OCI-LY1 (cell line): ENCODE measurements at regions not wholly inside any gene's neighbourhood (a gene's known extent, or its start where the extent isn't known, plus 50 kb on each side); places are given as distances from the start of the nearest gene placed in this dataset.

ENCODE experiments used
- H2AFZ ChIP-seq: fragments of 200-600 bp; sonication (generic), shearing (Covaris generic); 2 replicates; pipeline ENCODE4 v1.6.0; 2014; ENCODE audit warnings: antibody characterized with exemption, mild to moderate bottlenecking, low read length
- H3F3A ChIP-seq: fragments of 200-600 bp; sonication (generic), shearing (Covaris generic); 2 replicates; pipeline ENCODE4 v1.6.0; 2014; ENCODE audit warnings: mild to moderate bottlenecking, antibody characterized with exemption, low read length, moderate library complexity; ENCODE audit not compliant: insufficient read depth
- H3K27ac ChIP-seq: fragments of 200-600 bp; sonication (generic); 2 replicates; pipeline ENCODE4 v1.5.1; 2014; ENCODE audit warnings: low read length, mixed run types, mild to moderate bottlenecking, low read depth; ENCODE audit not compliant: poor library complexity, severe bottlenecking
- H3K27me3 ChIP-seq: fragments of 200-600 bp; sonication (generic); 2 replicates; pipeline ENCODE4 v1.6.0; 2014; ENCODE audit warnings: antibody characterized with exemption, mild to moderate bottlenecking, low read length, moderate library complexity; ENCODE audit not compliant: insufficient read depth
- H3K36me3 ChIP-seq: fragments of 200-600 bp; sonication (generic); 2 replicates; pipeline ENCODE4 v1.6.1; 2014; ENCODE audit warnings: mild to moderate bottlenecking, antibody characterized with exemption, low read length, moderate library complexity, mixed read lengths; ENCODE audit not compliant: insufficient read depth
- H3K4me1 ChIP-seq: fragments of 200-600 bp; sonication (generic); 2 replicates; pipeline ENCODE4 v1.5.1; 2014; ENCODE audit warnings: mild to moderate bottlenecking, low read length, moderate library complexity; ENCODE audit not compliant: insufficient read depth, severe bottlenecking
- H3K4me2 ChIP-seq: fragments of 200-600 bp; sonication (generic), shearing (Covaris generic); 2 replicates; pipeline ENCODE4 v1.6.1; 2014; ENCODE audit warnings: low read length
- H3K4me3 ChIP-seq: fragments of 200-600 bp; sonication (generic); 2 replicates; pipeline ENCODE4 v1.5.1; 2014; ENCODE audit warnings: low read length, low read depth, mild to moderate bottlenecking, mixed read lengths; ENCODE audit not compliant: poor library complexity, severe bottlenecking
- H3K79me2 ChIP-seq: fragments of 200-600 bp; shearing (Covaris generic); 2 replicates; pipeline ENCODE4 v1.6.1; 2016; ENCODE audit warnings: mixed run types, low read length, mixed read lengths; ENCODE audit not compliant: insufficient read depth
- H3K9ac ChIP-seq: fragments of 200-600 bp; sonication (generic), shearing (Covaris generic); 2 replicates; pipeline ENCODE4 v1.6.1; 2014; ENCODE audit warnings: mild to moderate bottlenecking, low read length, mixed read lengths
- H3K9me2 ChIP-seq: fragments of 200-600 bp; sonication (generic), shearing (Covaris generic); 2 replicates; pipeline ENCODE4 v1.6.1; 2014; ENCODE audit warnings: low read depth, mild to moderate bottlenecking, low read length, mixed read lengths
- H3K9me3 ChIP-seq: fragments of 200-600 bp; shearing (Covaris generic); 2 replicates; pipeline ENCODE4 v1.6.1; 2014; ENCODE audit warnings: low read length, mixed read lengths
- H4K20me1 ChIP-seq: fragments of 200-600 bp; sonication (generic), shearing (Covaris generic); 2 replicates; pipeline ENCODE4 v1.6.0; 2016; ENCODE audit warnings: mild to moderate bottlenecking, low read length; ENCODE audit not compliant: insufficient read depth
- CTCF ChIP-seq: fragments of 200-600 bp; sonication (generic), shearing (Covaris generic); IDR thresholded peaks from 2 replicates; pipeline ENCODE4 v1.5.1; 2017; ENCODE audit warnings: mild to moderate bottlenecking, antibody characterized with exemption, low read length, moderate library complexity, mixed read lengths
- EZH2 ChIP-seq: fragments of 200-600 bp; sonication (generic), shearing (Covaris generic); IDR thresholded peaks from 2 replicates; pipeline ENCODE4 v1.8.0; 2017; ENCODE audit warnings: borderline replicate concordance, mixed run types, mild to moderate bottlenecking, antibody characterized with exemption, low read length, moderate library complexity, mixed read lengths

- Histone ChIP-seq H3K4me3 (no peak overlapping the region), H3K79me2 (no peaks in the 10 kb centered on the region), H3F3A (no peaks in the 10 kb centered on the region), H3K9ac (no peak overlapping the region), H4K20me1 (no peaks in the 10 kb centered on the region), H2AFZ (no peak overlapping the region), H3K36me3 (no peaks in the 10 kb centered on the region), H3K27me3 (no peaks in the 10 kb centered on the region), H3K9me3 (no peaks in the 10 kb centered on the region), H3K27ac (no peak overlapping the region), H3K9me2 (no peaks in the 10 kb centered on the region), H3K4me1 (no peaks in the 10 kb centered on the region), H3K4me2 (no peak overlapping the region)
- no peak for TF ChIP-seq CTCF
- no peak for TF ChIP-seq EZH2
Measured at GRCh38 chr16:6317934-6318333, 1014.7 kb upstream of the RBFOX1 start.

DNA sequence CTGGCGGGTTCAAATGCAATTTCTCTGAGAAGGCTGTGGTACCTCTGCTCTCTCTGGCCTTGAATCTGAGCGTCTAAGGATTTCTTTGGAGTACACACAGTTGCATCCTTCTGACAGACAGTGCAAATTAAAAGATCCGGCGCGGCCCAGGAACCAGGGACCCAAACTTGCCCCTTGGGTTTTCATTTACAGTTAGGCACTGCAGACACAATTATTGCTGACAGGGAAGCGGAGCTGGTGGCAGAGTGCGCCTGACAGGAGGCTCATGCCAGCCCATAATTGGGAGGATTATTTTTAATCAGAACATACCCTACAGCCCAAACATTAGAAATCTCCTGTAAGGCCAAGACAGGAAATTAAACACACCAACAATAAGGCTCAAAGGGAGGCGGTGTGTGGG is 1023.4 kb upstream of the RBFOX1 start:
- H3K4me1 ChIP-seq: no peaks in the 10 kb centered on the region
- no peaks in the 10 kb centered on the region for H4K20me1 ChIP-seq
- H3K36me3 ChIP-seq: no peaks in the 10 kb centered on the region
- no peaks in the 10 kb centered on the region for H3K9me2 ChIP-seq
- H3K79me2 ChIP-seq: no peaks in the 10 kb centered on the region
- no peak overlapping the region for H3K9ac ChIP-seq
- no peak overlapping the region for H3K4me3 ChIP-seq
- no peak overlapping the region for H3K4me2 ChIP-seq
- no peaks in the 10 kb centered on the region for H3K27me3 ChIP-seq
- H3F3A ChIP-seq: no peaks in the 10 kb centered on the region
- no peaks in the 10 kb centered on the region for H3K9me3 ChIP-seq
- no peak for TF ChIP-seq CTCF
- TF ChIP-seq EZH2: no peak
- H3K27ac ChIP-seq: no peak overlapping the region
- no peak overlapping the region for H2AFZ ChIP-seq

GRCh38 chr16:6308176-6308575 is 1024.5 kb upstream of the RBFOX1 start:
- TF ChIP-seq CTCF (no peak), EZH2 (no peak)
- Histone ChIP-seq H2AFZ (no peak overlapping the region), H4K20me1 (no peaks in the 10 kb centered on the region), H3K4me3 (no peak overlapping the region), H3K27me3 (no peaks in the 10 kb centered on the region), H3K36me3 (no peaks in the 10 kb centered on the region), H3K9ac (no peak overlapping the region), H3K27ac (no peak overlapping the region), H3K4me2 (no peak overlapping the region), H3K9me3 (no peaks in the 10 kb centered on the region), H3K4me1 (no peaks in the 10 kb centered on the region), H3K9me2 (no peaks in the 10 kb centered on the region), H3F3A (no peaks in the 10 kb centered on the region), H3K79me2 (no peaks in the 10 kb centered on the region)
